Stimulated activated naive CD8-positive, alpha-beta T cell treated with anti-CD3 and anti-CD28 coated beads, Interleukin-15, amount 100 ng/mL, for 72 hours (primary cell): ENCODE measurements at regions not wholly inside any gene's neighbourhood (a gene's known extent, or its start where the extent isn't known, plus 50 kb on each side); places are given as distances from the start of the nearest gene placed in this dataset.
"Not testable (repeated sequence)": the region's sequence is repeated elsewhere in the genome, so short reads cannot be mapped to it uniquely, and the experiment has no call there.

Experiments
- ATAC-seq: fragments of 150-1000 bp; cut with Tn5 transposase; 2 replicates; pipeline ENCODE4 v1.10.0; 2021; ENCODE audit warnings: mild to moderate bottlenecking, moderate library complexity
- DNase-seq, 2 donors: peaks; one replicate each; pipeline ENCODE4 v3.0.0; 2021 to 2022
- H3K27ac Mint-ChIP-seq, 2 donors: one replicate each; pipeline ENCODE4 v1.8.0; 2022; ENCODE audit warnings: mild to moderate bottlenecking in 2 of 2, mixed read lengths in 2 of 2, moderate library complexity in 2 of 2
- H3K27me3 Mint-ChIP-seq: one replicate; pipeline ENCODE4 v1.8.0; 2022; ENCODE audit warnings: mixed read lengths
- H3K4me1 Mint-ChIP-seq: one replicate; pipeline ENCODE4 v1.8.0; 2022; ENCODE audit warnings: mild to moderate bottlenecking, mixed read lengths
- H3K4me3 Mint-ChIP-seq, 2 donors: one replicate each; pipeline ENCODE4 v1.8.0; 2022; ENCODE audit warnings: mild to moderate bottlenecking in 2 of 2, mixed read lengths in 2 of 2, moderate library complexity in 1 of 2
- H3K9me3 Mint-ChIP-seq, 2 donors: one replicate each; pipeline ENCODE4 v1.8.0; 2022; ENCODE audit warnings: mixed read lengths in 2 of 2

DNA sequence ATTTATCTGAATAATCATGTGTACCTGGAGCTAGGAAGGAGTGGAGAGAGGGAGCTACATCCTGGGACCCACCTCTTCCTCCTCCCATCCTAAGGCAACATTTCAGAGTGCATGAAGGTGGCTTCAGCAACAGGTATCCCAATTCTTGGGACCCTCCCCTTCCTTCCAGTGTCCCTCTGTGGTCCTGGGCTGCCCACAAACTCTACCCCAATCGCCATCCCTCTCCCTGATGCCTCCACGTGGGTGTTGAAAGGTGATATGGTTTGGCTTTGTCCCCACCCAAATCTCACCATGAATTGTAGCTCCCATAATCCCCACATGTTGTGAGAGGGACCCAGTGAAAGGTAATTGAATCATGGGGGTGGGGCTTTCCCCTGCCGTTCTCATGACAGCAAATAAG is 121.4 kb downstream of the MED10 start:
- Mint-ChIP-seq H3K4me1 (peaks cover 37% of the 10 kb centered on the region), H3K4me3 (no peak overlapping the region), H3K27me3 (peaks cover 22% of the 10 kb centered on the region), H3K27ac (no peak overlapping the region), H3K9me3 (peaks cover 5 to 32% of the 10 kb centered on the region in 2 donors)
- ATAC-seq (no peak), DNase-seq (no peak)

GRCh38 chr5:6255956-6256355 is 122.4 kb downstream of the MED10 start:
- H3K27ac Mint-ChIP-seq = no peak overlapping the region
- H3K4me3 Mint-ChIP-seq = no peak overlapping the region
- peaks cover 22% of the 10 kb centered on the region for H3K27me3 Mint-ChIP-seq
- ATAC-seq (no peak), DNase-seq (no peak)
- peaks cover 7 to 32% of the 10 kb centered on the region in 2 donors for H3K9me3 Mint-ChIP-seq
- H3K4me1 Mint-ChIP-seq = peaks cover 27% of the 10 kb centered on the region

- Mint-ChIP-seq H3K27ac (peak overlapping the region in 1 of 2 donors; percentile 44), H3K4me1 (peaks cover 8% of the 10 kb centered on the region), H3K9me3 (peaks cover 4 to 16% of the 10 kb centered on the region in 2 donors), H3K4me3 (no peak overlapping the region), H3K27me3 (peaks cover 32% of the 10 kb centered on the region)
- ATAC-seq (peak; percentile 38), DNase-seq (no peak)
Observed at GRCh38 chr5:6253846-6254245, 124.5 kb downstream of the MED10 start.

DNA sequence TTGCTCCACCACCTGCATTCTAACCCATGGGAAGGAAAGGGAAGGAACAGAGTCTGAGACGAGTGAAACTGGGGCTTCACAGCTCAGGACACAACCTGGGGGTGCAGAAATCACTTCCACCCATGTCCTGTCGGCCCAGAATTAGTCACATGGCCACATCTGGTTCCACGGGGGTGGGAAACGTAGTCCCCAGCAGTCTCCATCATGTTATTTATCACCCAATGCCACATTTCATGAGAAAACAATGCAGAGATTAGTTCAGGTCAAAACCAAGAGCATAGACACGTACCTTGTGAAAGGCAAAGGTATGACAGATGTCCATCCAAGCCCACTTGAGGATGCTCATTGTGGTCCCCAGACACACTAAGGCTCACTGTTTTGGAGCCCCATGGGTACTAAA is 125.1 kb downstream of the MED10 start:
- H3K4me3 Mint-ChIP-seq = no peak overlapping the region
- H3K27ac Mint-ChIP-seq = peak overlapping the region in 1 of 2 donors; percentile 12
- peaks cover 4 to 14% of the 10 kb centered on the region in 2 donors for H3K9me3 Mint-ChIP-seq
- DNase-seq (no peak), ATAC-seq (no peak)
- peaks cover 29% of the 10 kb centered on the region for H3K27me3 Mint-ChIP-seq
- H3K4me1 Mint-ChIP-seq = peaks cover 9% of the 10 kb centered on the region

DNA sequence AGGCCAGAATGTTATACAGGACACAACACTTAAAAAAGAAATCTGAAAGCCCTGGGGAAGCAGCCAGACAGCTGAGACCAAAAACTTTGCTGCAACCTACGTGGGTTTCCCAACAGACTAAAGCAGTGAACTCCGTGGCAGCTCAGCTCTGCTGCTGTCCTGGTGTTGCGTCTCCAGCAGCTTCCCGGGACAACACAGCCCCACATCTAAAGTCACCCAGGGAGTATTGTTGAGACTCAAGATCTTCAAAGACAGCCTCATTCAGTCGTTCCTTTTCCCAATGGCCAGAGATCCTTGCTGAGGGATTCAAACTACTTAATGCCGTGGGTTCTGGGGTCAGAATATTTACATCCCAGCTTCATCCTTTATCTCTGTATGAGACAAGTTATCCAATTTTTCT is 125.8 kb downstream of the MED10 start:
- DNase-seq = no peak
- Mint-ChIP-seq H3K9me3 (peaks cover 4 to 7% of the 10 kb centered on the region in 2 donors), H3K4me1 (peaks cover 10% of the 10 kb centered on the region)

DNA sequence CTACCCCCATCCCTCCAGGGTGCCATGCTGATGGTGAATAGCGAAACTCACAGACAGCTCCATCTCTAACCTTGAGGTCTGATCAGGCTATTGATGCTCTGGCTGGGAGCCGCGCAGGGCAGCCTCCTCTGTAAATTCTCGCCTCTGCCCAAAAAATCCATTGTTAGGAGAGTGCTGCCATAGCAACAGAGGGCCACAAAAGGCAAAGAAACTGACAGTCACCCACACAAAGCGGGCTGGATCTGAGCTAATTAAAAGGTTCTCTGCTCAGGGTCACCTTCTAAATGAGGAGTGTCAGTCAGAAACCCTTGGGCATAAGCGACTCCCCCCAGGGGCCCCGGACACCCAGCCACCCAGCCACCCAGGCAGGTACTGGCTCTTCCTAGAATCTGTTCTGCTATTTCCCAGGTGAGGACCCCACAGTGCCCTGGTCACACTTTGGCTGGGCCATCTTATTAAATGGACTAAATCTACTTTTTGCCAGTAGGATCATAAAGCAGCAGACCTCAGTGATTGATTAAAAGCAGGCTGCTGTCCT is 126.7 kb downstream of the MED10 start:
- H3K27me3 Mint-ChIP-seq = peaks cover 17% of the 10 kb centered on the region
- no peak overlapping the region for H3K27ac Mint-ChIP-seq
- peaks cover 4% of the 10 kb centered on the region for H3K4me1 Mint-ChIP-seq
- peaks cover 0 to 4% of the 10 kb centered on the region in 2 donors for H3K9me3 Mint-ChIP-seq
- no peak overlapping the region for H3K4me3 Mint-ChIP-seq
- ATAC-seq (no peak), DNase-seq (no peak)

More for the DNA sequence above, 125.8 kb downstream of the MED10 start:
- Mint-ChIP-seq H3K27me3 (peaks cover 22% of the 10 kb centered on the region), H3K27ac (no peak overlapping the region), H3K4me3 (no peak overlapping the region)
- ATAC-seq = no peak

- peaks cover 23% of the 10 kb centered on the region for H3K27me3 Mint-ChIP-seq
- peaks cover 0 to 4% of the 10 kb centered on the region in 2 donors for H3K9me3 Mint-ChIP-seq
- H3K27ac Mint-ChIP-seq = no peak overlapping the region
- H3K4me3 Mint-ChIP-seq = no peak overlapping the region
- ATAC-seq = no peak
- H3K4me1 Mint-ChIP-seq = peaks cover 4% of the 10 kb centered on the region
- no peak for DNase-seq
Observed at GRCh38 chr5:6250121-6250520, 128.2 kb downstream of the MED10 start.

- H3K9me3 Mint-ChIP-seq = peaks cover 0 to 4% of the 10 kb centered on the region in 2 donors
- H3K4me3 Mint-ChIP-seq = no peak overlapping the region
- DNase-seq = no peak
- H3K4me1 Mint-ChIP-seq = peaks cover 4% of the 10 kb centered on the region
- H3K27me3 Mint-ChIP-seq = peaks cover 21% of the 10 kb centered on the region
- no peak overlapping the region for H3K27ac Mint-ChIP-seq
- ATAC-seq = peak; percentile 28
Observed at GRCh38 chr5:6248132-6248531, 130.2 kb downstream of the MED10 start.

DNA sequence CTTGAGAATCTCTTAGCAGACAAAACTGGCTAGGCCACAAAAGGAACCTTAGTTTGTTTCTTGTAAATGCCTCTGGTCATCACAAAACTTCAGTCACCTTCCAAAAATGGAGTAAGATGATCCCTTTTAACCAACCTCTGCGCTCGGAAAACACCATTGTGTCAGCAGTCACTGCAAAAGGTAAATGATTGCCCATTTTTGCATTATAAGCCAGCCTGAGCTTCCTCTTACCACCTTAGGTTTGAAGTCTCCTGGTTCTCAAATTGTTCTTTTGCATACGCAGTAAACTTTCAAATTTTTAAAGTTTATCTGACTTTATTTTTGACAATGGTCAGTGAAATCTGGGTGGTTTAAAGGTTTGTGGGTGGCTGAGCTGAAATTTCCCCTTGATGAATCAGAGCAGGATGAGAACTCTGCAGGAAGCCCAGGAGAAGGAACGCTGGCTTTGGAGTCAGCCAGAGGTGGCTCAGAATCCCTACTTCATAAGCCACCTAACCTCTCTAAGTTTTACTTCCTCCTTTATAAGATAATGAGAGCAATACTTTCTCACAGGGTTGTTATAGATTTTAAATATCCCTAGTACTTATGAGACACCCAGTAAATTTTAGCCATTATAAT is 131.4 kb downstream of the MED10 start:
- peak overlapping the region in 1 of 2 donors; percentile 27 for H3K27ac Mint-ChIP-seq
- peaks cover 21% of the 10 kb centered on the region for H3K27me3 Mint-ChIP-seq
- H3K9me3 Mint-ChIP-seq = peaks cover 0 to 4% of the 10 kb centered on the region in 2 donors
- no peak for DNase-seq
- H3K4me3 Mint-ChIP-seq = no peak overlapping the region
- no peak for ATAC-seq
- H3K4me1 Mint-ChIP-seq = peaks cover 4% of the 10 kb centered on the region

GRCh38 chr5:6244339-6244714 is 134.0 kb downstream of the MED10 start:
- no peak for DNase-seq
- H3K4me3 Mint-ChIP-seq = no peak overlapping the region
- peaks cover 4% of the 10 kb centered on the region for H3K4me1 Mint-ChIP-seq
- no peak overlapping the region for H3K27ac Mint-ChIP-seq
- H3K27me3 Mint-ChIP-seq = peaks cover 13% of the 10 kb centered on the region
- H3K9me3 Mint-ChIP-seq = peaks cover 0 to 5% of the 10 kb centered on the region in 2 donors
- no peak for ATAC-seq

DNA sequence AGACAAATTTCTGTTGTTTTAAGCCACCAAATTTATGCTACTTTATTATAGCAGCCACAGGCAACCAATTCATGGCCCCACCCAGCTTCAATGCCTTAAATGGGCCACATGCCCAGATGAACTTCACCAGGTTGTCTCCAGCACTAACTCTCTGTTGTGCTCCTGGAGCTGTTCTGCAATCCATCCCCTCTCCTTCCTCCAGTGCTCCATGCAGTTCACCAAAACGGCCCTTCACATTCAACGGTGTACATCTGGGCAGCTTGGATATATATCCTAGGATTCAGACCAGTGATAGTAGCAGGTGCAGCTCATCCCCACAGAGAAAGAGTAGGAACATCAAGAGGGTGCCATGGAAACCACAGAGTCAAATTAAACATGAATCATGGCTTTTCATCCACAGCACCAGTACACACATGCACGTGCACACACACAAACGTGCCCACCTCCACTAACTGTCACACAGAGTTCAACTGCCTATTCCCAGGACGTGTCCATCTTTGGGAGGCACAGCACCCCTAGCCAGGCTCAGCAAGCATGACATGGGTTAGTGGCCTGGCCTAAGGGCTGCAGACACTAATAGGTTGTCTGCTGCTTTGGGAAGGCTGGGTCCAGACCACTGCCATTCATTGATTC is 134.5 kb downstream of the MED10 start:
- H3K27me3 Mint-ChIP-seq = peaks cover 12% of the 10 kb centered on the region
- H3K4me3 Mint-ChIP-seq = no peak overlapping the region
- ATAC-seq (no peak), DNase-seq (no peak)
- H3K9me3 Mint-ChIP-seq = peaks cover 0 to 5% of the 10 kb centered on the region in 2 donors
- H3K4me1 Mint-ChIP-seq = peaks cover 4% of the 10 kb centered on the region
- H3K27ac Mint-ChIP-seq = no peak overlapping the region

DNA sequence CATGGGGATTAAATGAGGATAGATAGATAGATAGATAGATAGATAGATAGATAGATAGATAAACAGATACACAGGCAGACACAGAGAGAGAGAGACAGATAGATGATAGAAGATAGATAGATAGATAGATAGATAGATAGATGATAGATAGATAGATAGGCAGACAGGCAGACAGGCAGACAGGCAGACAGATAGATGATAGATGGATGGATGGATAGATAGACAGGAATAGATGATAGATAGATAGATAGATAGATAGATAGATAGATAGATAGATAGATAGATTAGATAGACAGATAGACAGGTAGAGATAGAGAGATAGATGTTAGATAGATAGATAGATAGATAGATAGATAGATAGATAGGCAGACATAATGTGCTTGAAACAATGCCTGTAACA is 137.3 kb downstream of the MED10 start:
- peaks cover 18% of the 10 kb centered on the region for H3K27me3 Mint-ChIP-seq
- H3K4me1 Mint-ChIP-seq = not testable (repeated sequence)

GRCh38 chr5:6236858-6237481 is 141.4 kb downstream of the MED10 start:
- DNase-seq (no peak), ATAC-seq (no peak)
- Mint-ChIP-seq H3K9me3 (peaks cover 0 to 5% of the 10 kb centered on the region in 2 donors), H3K4me1 (peaks cover 7% of the 10 kb centered on the region), H3K27ac (no peak overlapping the region), H3K4me3 (no peak overlapping the region), H3K27me3 (peaks cover 31% of the 10 kb centered on the region)

More for the DNA sequence above, 137.3 kb downstream of the MED10 start:
- H3K4me3 Mint-ChIP-seq, H3K9me3 Mint-ChIP-seq, ATAC-seq, DNase-seq, H3K27ac Mint-ChIP-seq: not testable (repeated sequence)

GRCh38 chr5:6236170-6236793 is 142.1 kb downstream of the MED10 start:
- ATAC-seq (no peak), DNase-seq (no peak)
- Mint-ChIP-seq H3K9me3 (peaks cover 0 to 5% of the 10 kb centered on the region in 2 donors), H3K4me3 (no peak overlapping the region), H3K4me1 (peaks cover 7% of the 10 kb centered on the region), H3K27ac (no peak overlapping the region), H3K27me3 (peaks cover 33% of the 10 kb centered on the region)

DNA sequence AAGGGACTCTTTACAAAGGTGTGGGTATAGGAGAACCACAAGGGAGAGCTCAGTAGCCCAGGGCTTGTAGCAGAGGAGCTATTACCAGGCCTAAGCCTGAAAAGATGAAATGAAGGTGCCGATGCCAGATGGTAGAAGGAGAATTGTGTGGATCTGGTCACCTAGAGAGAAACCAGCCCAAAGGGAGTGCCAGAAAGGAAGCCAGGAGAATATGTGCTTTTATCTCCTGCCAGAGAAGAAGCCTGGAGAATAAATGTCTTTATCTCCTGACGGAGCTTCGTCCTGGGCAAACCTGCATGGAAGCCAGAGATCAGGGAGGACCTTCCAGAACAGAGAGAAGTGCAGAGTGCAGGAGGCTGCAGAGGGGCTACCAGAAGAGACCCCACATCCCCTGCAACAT is 142.6 kb downstream of the MED10 start:
- Mint-ChIP-seq H3K4me3 (no peak overlapping the region), H3K4me1 (peaks cover 7% of the 10 kb centered on the region), H3K27ac (peak overlapping the region in 1 of 2 donors; percentile 92), H3K27me3 (peaks cover 37% of the 10 kb centered on the region), H3K9me3 (no peaks in the 10 kb centered on the region)
- no peak for ATAC-seq
- DNase-seq = no peak
